Type B pancreatic cell (in vitro differentiated cells): ENCODE measurements at regions not wholly inside any gene's neighbourhood (a gene's known extent, or its start where the extent isn't known, plus 50 kb on each side); places are given as distances from the start of the nearest gene placed in this dataset.

ENCODE experiments used
- DNase-seq: peaks from one replicate; pipeline ENCODE4 v3.0.0; 2021; ENCODE audit warnings: mixed read lengths; ENCODE audit not compliant: unreplicated experiment; ENCODE audit errors: extremely low spot score
- H3K27ac Mint-ChIP-seq: 2 replicates; pipeline ENCODE4 v1.8.0; 2021; ENCODE audit warnings: mild to moderate bottlenecking, mixed read lengths
- H3K27me3 Mint-ChIP-seq: 2 replicates; pipeline ENCODE4 v1.8.0; 2021; ENCODE audit warnings: mixed read lengths
- H3K36me3 Mint-ChIP-seq: 2 replicates; pipeline ENCODE4 v1.8.0; 2021; ENCODE audit warnings: mixed read lengths
- H3K4me1 Mint-ChIP-seq: one replicate; pipeline ENCODE4 v1.8.0; 2021; ENCODE audit warnings: mixed read lengths; ENCODE audit not compliant: unreplicated experiment
- H3K4me3 Mint-ChIP-seq: 2 replicates; pipeline ENCODE4 v1.8.0; 2021; ENCODE audit warnings: mild to moderate bottlenecking, mixed read lengths
- H3K9me3 Mint-ChIP-seq: 2 replicates; pipeline ENCODE4 v1.8.0; 2021; ENCODE audit warnings: mixed read lengths
- CTCF ChIP-seq: fragments of 200-600 bp; sonication (generic); conservative IDR thresholded peaks from 2 replicates; pipeline ENCODE4 v1.5.0; 2021; ENCODE audit warnings: antibody characterized with exemption, mild to moderate bottlenecking

GRCh38 chr4:83661359-83661758 lies 125.5 kb downstream of the GPAT3 start:
- H3K4me3 Mint-ChIP-seq, result no peak overlapping the region
- no peak for DNase-seq

GRCh38 chr4:83660578-83660977 lies 124.7 kb downstream of the GPAT3 start:
- no peak overlapping the region for H3K4me3 Mint-ChIP-seq
- no peak overlapping the region for H3K27ac Mint-ChIP-seq
- peaks cover 8% of the 10 kb centered on the region for H3K4me1 Mint-ChIP-seq
- no peaks in the 10 kb centered on the region for H3K27me3 Mint-ChIP-seq
- no peak for TF ChIP-seq CTCF
- no peak for DNase-seq
- no peaks in the 10 kb centered on the region for H3K36me3 Mint-ChIP-seq
- peaks cover 4% of the 10 kb centered on the region for H3K9me3 Mint-ChIP-seq

More at GRCh38 chr4:83661359-83661758, 125.5 kb downstream of the GPAT3 start:
- H3K36me3 Mint-ChIP-seq, result no peaks in the 10 kb centered on the region
- H3K27me3 Mint-ChIP-seq, result no peaks in the 10 kb centered on the region
- peaks cover 8% of the 10 kb centered on the region for H3K4me1 Mint-ChIP-seq
- TF ChIP-seq CTCF, result no peak
- peaks cover 4% of the 10 kb centered on the region for H3K9me3 Mint-ChIP-seq
- no peak overlapping the region for H3K27ac Mint-ChIP-seq

- H3K4me1 Mint-ChIP-seq, result peaks cover 8% of the 10 kb centered on the region
- no peaks in the 10 kb centered on the region for H3K27me3 Mint-ChIP-seq
- H3K36me3 Mint-ChIP-seq, result no peaks in the 10 kb centered on the region
- H3K9me3 Mint-ChIP-seq, result peaks cover 4% of the 10 kb centered on the region
- DNase-seq, result no peak
- H3K4me3 Mint-ChIP-seq, result no peak overlapping the region
- H3K27ac Mint-ChIP-seq, result no peak overlapping the region
- TF ChIP-seq CTCF, result no peak
These were observed 122.9 kb downstream of the GPAT3 start for GRCh38 chr4:83658806-83659205.

- Mint-ChIP-seq H3K4me1 (peaks cover 8% of the 10 kb centered on the region), H3K9me3 (peaks cover 4% of the 10 kb centered on the region), H3K27me3 (no peaks in the 10 kb centered on the region), H3K36me3 (no peaks in the 10 kb centered on the region), H3K27ac (peak overlapping the region; percentile 44), H3K4me3 (no peak overlapping the region)
- no peak for TF ChIP-seq CTCF
- no peak for DNase-seq
These were observed 121.4 kb downstream of the GPAT3 start for GRCh38 chr4:83657336-83657735.
